CD14-positive monocyte (primary cell): ENCODE measurements at regions not wholly inside any gene's neighbourhood (a gene's known extent, or its start where the extent isn't known, plus 50 kb on each side); places are given as distances from the start of the nearest gene placed in this dataset.

Experiments
- DNase-seq, 3 donors: peaks; one replicate each; pipeline ENCODE4 v3.0.0-alpha.2; 2011 to 2022
- H2AFZ ChIP-seq: 2 replicates; pipeline ENCODE4 v1.6.0; 2012; ENCODE audit warnings: mild to moderate bottlenecking, low read depth, low read length, inconsistent platforms; ENCODE audit not compliant: insufficient read depth, poor library complexity, severe bottlenecking
- H3K27ac ChIP-seq, 2 donors: 1 replicate in 1 of 2; 2 replicates in 1 of 2; pipeline ENCODE4 v1.5.1; 2012 to 2013; ENCODE audit warnings: low read length in 2 of 2, control low read depth in 1 of 2, inconsistent platforms in 1 of 2, low read depth in 1 of 2, mild to moderate bottlenecking in 1 of 2
- H3K27me3 ChIP-seq, 2 donors: one replicate each; pipeline versions ENCODE4 v1.6.0 to v1.6.1; 2011 to 2013; ENCODE audit warnings: low read length in 2 of 2; ENCODE audit not compliant: control insufficient read depth in 2 of 2, insufficient read depth in 2 of 2
- H3K36me3 ChIP-seq, 2 donors: replicated peaks in 1 of 2; 1 replicate in 1 of 2; 2 replicates in 1 of 2; pipeline versions ENCODE4 v1.5.1 to v1.6.1; 2012 to 2013; ENCODE audit warnings: low read length in 2 of 2, control low read depth in 1 of 2, inconsistent platforms in 1 of 2, mild to moderate bottlenecking in 1 of 2; ENCODE audit not compliant: insufficient read depth in 2 of 2, control insufficient read depth in 1 of 2
- H3K4me1 ChIP-seq, 2 donors: 1 replicate in 1 of 2; 2 replicates in 1 of 2; pipeline versions ENCODE4 v1.5.1 to v1.6.1; 2012 to 2013; ENCODE audit warnings: low read length in 2 of 2, control low read depth in 1 of 2, inconsistent platforms in 1 of 2, mild to moderate bottlenecking in 1 of 2, moderate library complexity in 1 of 2; ENCODE audit not compliant: insufficient read depth in 2 of 2, control insufficient read depth in 1 of 2
- H3K4me2 ChIP-seq: replicated peaks from 2 replicates; pipeline ENCODE3; 2012; ENCODE audit warnings: low read length, moderate library complexity, mild to moderate bottlenecking; ENCODE audit not compliant: poor library complexity, severe bottlenecking; ENCODE audit errors: extremely low read depth
- H3K4me3 ChIP-seq, 3 experiments: fragments of 200-600 bp in 1 of 3; sonication (generic) in 1 of 3; replicated peaks in 1 of 3; 1 replicate in 2 of 3; 2 replicates in 1 of 3; pipeline ENCODE4 v1.5.1; 2011 to 2013; ENCODE audit warnings: low read length in 3 of 3, mild to moderate bottlenecking in 3 of 3, control low read depth in 2 of 3, low read depth in 2 of 3, inconsistent platforms in 1 of 3, moderate library complexity in 1 of 3
- H3K79me2 ChIP-seq: 2 replicates; pipeline ENCODE4 v1.6.0; 2012; ENCODE audit warnings: mild to moderate bottlenecking, control low read depth, inconsistent platforms, low read length, moderate library complexity; ENCODE audit not compliant: insufficient read depth
- H3K9ac ChIP-seq: 2 replicates; pipeline ENCODE4 v1.6.0; 2017; ENCODE audit warnings: low read length, mild to moderate bottlenecking; ENCODE audit not compliant: insufficient read depth, poor library complexity, severe bottlenecking
- H3K9me3 ChIP-seq, 2 donors: replicated peaks in 1 of 2; 1 replicate in 1 of 2; 2 replicates in 1 of 2; pipeline versions ENCODE4 v1.5.1 to v1.6.1; 2012 to 2013; ENCODE audit warnings: low read length in 2 of 2, control low read depth in 1 of 2; ENCODE audit not compliant: control insufficient read depth in 1 of 2, insufficient read depth in 1 of 2
- H4K20me1 ChIP-seq: 2 replicates; pipeline ENCODE4 v1.6.0; 2012; ENCODE audit warnings: mild to moderate bottlenecking, low read length, control low read depth, moderate library complexity; ENCODE audit not compliant: insufficient read depth
- H3K27ac Mint-ChIP-seq, 7 donors: one replicate each; pipeline ENCODE4 v1.8.0; 2020; ENCODE audit warnings: mild to moderate bottlenecking in 7 of 7, mixed read lengths in 7 of 7, moderate library complexity in 6 of 7, inconsistent platforms in 2 of 7
- H3K27me3 Mint-ChIP-seq, 3 donors: one replicate each; pipeline ENCODE4 v1.8.0; 2021 to 2022; ENCODE audit warnings: low read depth in 3 of 3, mild to moderate bottlenecking in 3 of 3, mixed read lengths in 3 of 3, moderate library complexity in 3 of 3, inconsistent platforms in 1 of 3
- H3K36me3 Mint-ChIP-seq, 2 donors: one replicate each; pipeline ENCODE4 v1.8.0; 2020; ENCODE audit warnings: mixed read lengths in 2 of 2, inconsistent platforms in 1 of 2, mild to moderate bottlenecking in 1 of 2
- H3K4me1 Mint-ChIP-seq: one replicate; pipeline ENCODE4 v1.8.0; 2020; ENCODE audit warnings: mild to moderate bottlenecking, mixed read lengths
- H3K4me3 Mint-ChIP-seq, 2 donors: one replicate each; pipeline ENCODE4 v1.8.0; 2020; ENCODE audit warnings: mild to moderate bottlenecking in 2 of 2, mixed read lengths in 2 of 2, moderate library complexity in 1 of 2
- H3K9me3 Mint-ChIP-seq, 7 donors: one replicate each; pipeline ENCODE4 v1.8.0; 2020 to 2022; ENCODE audit warnings: mixed read lengths in 7 of 7, mild to moderate bottlenecking in 6 of 7, moderate library complexity in 6 of 7, inconsistent platforms in 2 of 7
- CTCF ChIP-seq: fragments of 200-600 bp; IDR thresholded peaks from one replicate; pipeline ENCODE4 v1.8.0; 2022; ENCODE audit warnings: antibody characterized with exemption, mild to moderate bottlenecking
- WGBS: methylation state at CpG from one replicate; pipeline ENCODE4 v1.1.5; 2013; ENCODE audit warnings: missing lambda C conversion rate; ENCODE audit not compliant: insufficient coverage; 5-methylcytosine and 5-hydroxymethylcytosine counted together
- intact Hi-C, 2 donors: fragments of 100-400 bp; cut with micrococcal nuclease; formaldehyde crosslinking; loops; one replicate each; pipeline versions ENCODE4 v1.15.0 to v1.15.1; 2023

GRCh38 chr9:17862629-17863028 is 283.8 kb downstream of the SH3GL2 start:
- no peak overlapping the region for H3K9ac ChIP-seq
- no peak overlapping the region for H3K4me3 ChIP-seq
- no peaks in the 10 kb centered on the region for H4K20me1 ChIP-seq
- 100% methylated on average over 3 of the region's 4 CpGs for WGBS
- H3K27ac Mint-ChIP-seq = no peak overlapping the region
- no peaks in the 10 kb centered on the region for H3K79me2 ChIP-seq
- peaks cover 0 to 3% (median 0%) of the 10 kb centered on the region in 7 donors for H3K9me3 Mint-ChIP-seq
- H3K4me1 Mint-ChIP-seq = no peaks in the 10 kb centered on the region
- no peak overlapping the region for H3K4me2 ChIP-seq
- no peak overlapping the region for H3K27ac ChIP-seq
- no peaks in the 10 kb centered on the region for H3K9me3 ChIP-seq
- H2AFZ ChIP-seq = no peak overlapping the region
- no peaks in the 10 kb centered on the region for H3K36me3 Mint-ChIP-seq
- H3K27me3 Mint-ChIP-seq = peaks cover 1 to 4% (median 1%) of the 10 kb centered on the region in 3 donors
- TF ChIP-seq CTCF = no peak
- no peak for DNase-seq
- no peak overlapping the region for H3K4me3 Mint-ChIP-seq
- H3K27me3 ChIP-seq = no peaks in the 10 kb centered on the region
- intact Hi-C loops = no loop called here
- H3K36me3 ChIP-seq = no peaks in the 10 kb centered on the region
- H3K4me1 ChIP-seq = no peaks in the 10 kb centered on the region

DNA sequence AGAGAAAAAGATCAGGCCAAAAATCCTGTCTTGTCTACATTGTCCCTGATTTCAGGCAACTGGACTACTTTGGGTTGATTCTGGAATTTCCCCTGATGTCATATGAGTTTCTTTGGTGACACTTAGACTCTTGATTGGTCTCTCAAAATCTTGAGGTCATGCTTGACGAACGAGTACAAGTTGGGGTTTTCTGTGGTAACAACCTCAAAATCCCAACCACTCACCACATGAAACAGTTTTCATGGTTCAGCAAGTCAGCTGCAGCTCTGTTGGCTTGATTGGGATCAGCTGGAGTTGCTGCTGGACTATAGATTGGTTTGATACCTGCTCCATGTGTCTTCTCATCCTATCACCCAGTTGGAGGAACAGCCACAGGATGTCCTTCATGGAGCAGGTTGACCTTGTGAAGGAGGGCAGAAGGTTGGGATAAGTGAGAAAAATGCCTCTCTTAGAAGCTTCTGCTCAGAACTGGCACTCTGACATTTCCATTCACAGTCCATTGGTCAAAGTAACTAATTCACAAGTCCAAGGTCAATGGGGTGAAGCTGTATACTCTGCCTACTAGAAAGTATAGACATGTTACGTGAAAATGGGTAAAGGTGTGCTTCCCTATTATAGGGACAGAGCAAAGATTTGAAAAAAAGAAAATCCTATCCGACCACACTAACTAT is 284.5 kb downstream of the SH3GL2 start:
- Histone ChIP-seq H3K9ac (no peak overlapping the region), H2AFZ (no peak overlapping the region), H3K36me3 (no peaks in the 10 kb centered on the region), H3K4me1 (no peaks in the 10 kb centered on the region), H3K9me3 (no peaks in the 10 kb centered on the region), H3K79me2 (no peaks in the 10 kb centered on the region), H3K4me2 (no peak overlapping the region), H3K27ac (no peak overlapping the region), H4K20me1 (no peaks in the 10 kb centered on the region), H3K4me3 (no peak overlapping the region), H3K27me3 (no peaks in the 10 kb centered on the region)
- Mint-ChIP-seq H3K27ac (no peak overlapping the region), H3K4me1 (no peaks in the 10 kb centered on the region), H3K9me3 (peaks cover 0 to 3% (median 0%) of the 10 kb centered on the region in 7 donors), H3K36me3 (no peaks in the 10 kb centered on the region), H3K27me3 (peaks cover 1 to 4% (median 1%) of the 10 kb centered on the region in 3 donors), H3K4me3 (no peak overlapping the region)
- WGBS = no CpG with 5 or more reads among the region's 4 CpGs
- intact Hi-C loops = no loop called here
- no peak for DNase-seq
- TF ChIP-seq CTCF = no peak
